H1 (cell line): ENCODE measurements at regions not wholly inside any gene's neighbourhood (a gene's known extent, or its start where the extent isn't known, plus 50 kb on each side); places are given as distances from the start of the nearest gene placed in this dataset.

ENCODE experiments used
- CTCF ChIP-seq, 3 experiments: IDR thresholded peaks; 1 replicate in 2 of 3; 2 replicates in 1 of 3; pipeline versions ENCODE4 v1.5.1 to v1.6.1; 2011; ENCODE audit warnings: low read length in 3 of 3, mild to moderate bottlenecking in 3 of 3, inconsistent platforms in 2 of 3, low read depth in 1 of 3, moderate library complexity in 1 of 3; ENCODE audit not compliant: insufficient read depth in 1 of 3; ENCODE audit errors: control extremely low read depth in 1 of 3

- no peak for TF ChIP-seq CTCF (IDR thresholded peaks at IDR 0.05; ENCODE audit: control extremely low read depth in 1 of 3, insufficient read depth in 1 of 3, low read depth in 1 of 3, low read length in 3 of 3)
Measured at GRCh38 chr3:74269689-74270088, 344.8 kb downstream of the CNTN3 start (continued).
